ENCODE measurements at regions not wholly inside any gene's neighbourhood (a gene's known extent, or its start where the extent isn't known, plus 50 kb on each side); places are given as distances from the start of the nearest gene placed in this dataset.

DNA sequence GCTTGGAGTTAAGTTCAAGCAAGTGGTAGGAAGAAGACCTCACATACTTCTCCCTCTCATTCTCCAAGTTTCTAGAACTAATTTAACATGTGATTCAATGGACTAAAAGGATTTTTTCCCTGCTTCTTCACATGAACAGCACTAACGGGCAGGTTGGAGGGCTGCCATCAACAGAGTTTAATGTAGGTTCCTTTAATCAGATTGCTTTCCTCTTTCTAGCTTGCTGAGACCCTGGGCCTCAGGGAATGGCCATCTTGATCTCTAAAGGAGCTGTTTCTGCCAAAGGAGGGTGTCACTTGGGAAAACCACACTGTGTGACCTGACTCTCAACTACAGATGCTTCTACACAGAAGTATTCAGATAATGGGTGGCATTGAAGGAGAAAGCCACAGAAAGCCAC is 223.3 kb downstream of the PIK3R1 start:
- no TSS peak for BruUV-seq (replicated peaks)
- Histone ChIP-seq H3K4me1 (ENCODE audit: control insufficient read depth, insufficient read depth, low read length) (no peaks in the 10 kb centered on the region), H3K36me3 (ENCODE audit: control insufficient read depth, insufficient read depth, low read length) (no peaks in the 10 kb centered on the region), H3K27me3 (ENCODE audit: control insufficient read depth, insufficient read depth, low read length) (no peaks in the 10 kb centered on the region; the same call in 1 of the 2 replicates), H3K9me3 (ENCODE audit: control insufficient read depth, insufficient read depth, low read depth, low read length) (no peaks in the 10 kb centered on the region), H3K27ac (ENCODE audit: low read length) (no peak overlapping the region), H3K4me3 (ENCODE audit: low read depth in 2 of 2, low read length in 2 of 2) (no peak overlapping the region)
- DNase-seq (ENCODE audit: low read depth, low spot score): no peak
- TF ChIP-seq POLR2AphosphoS5 (IDR thresholded peaks at IDR 0.05; ENCODE audit: low read depth, low read length) (no peak), TCF7L2 (IDR thresholded peaks at IDR 0.05; ENCODE audit: low read depth, low read length) (no peak), SIN3A (IDR thresholded peaks at IDR 0.05; ENCODE audit: borderline replicate concordance, insufficient read depth, low read depth, low read length) (no peak)
- TF ChIP-seq, protein P1, sequence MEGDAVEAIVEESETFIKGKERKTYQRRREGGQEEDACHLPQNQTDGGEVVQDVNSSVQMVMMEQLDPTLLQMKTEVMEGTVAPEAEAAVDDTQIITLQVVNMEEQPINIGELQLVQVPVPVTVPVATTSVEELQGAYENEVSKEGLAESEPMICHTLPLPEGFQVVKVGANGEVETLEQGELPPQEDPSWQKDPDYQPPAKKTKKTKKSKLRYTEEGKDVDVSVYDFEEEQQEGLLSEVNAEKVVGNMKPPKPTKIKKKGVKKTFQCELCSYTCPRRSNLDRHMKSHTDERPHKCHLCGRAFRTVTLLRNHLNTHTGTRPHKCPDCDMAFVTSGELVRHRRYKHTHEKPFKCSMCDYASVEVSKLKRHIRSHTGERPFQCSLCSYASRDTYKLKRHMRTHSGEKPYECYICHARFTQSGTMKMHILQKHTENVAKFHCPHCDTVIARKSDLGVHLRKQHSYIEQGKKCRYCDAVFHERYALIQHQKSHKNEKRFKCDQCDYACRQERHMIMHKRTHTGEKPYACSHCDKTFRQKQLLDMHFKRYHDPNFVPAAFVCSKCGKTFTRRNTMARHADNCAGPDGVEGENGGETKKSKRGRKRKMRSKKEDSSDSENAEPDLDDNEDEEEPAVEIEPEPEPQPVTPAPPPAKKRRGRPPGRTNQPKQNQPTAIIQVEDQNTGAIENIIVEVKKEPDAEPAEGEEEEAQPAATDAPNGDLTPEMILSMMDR (IDR thresholded peaks at IDR 0.05): no peak
- TF ChIP-seq, protein P2, sequence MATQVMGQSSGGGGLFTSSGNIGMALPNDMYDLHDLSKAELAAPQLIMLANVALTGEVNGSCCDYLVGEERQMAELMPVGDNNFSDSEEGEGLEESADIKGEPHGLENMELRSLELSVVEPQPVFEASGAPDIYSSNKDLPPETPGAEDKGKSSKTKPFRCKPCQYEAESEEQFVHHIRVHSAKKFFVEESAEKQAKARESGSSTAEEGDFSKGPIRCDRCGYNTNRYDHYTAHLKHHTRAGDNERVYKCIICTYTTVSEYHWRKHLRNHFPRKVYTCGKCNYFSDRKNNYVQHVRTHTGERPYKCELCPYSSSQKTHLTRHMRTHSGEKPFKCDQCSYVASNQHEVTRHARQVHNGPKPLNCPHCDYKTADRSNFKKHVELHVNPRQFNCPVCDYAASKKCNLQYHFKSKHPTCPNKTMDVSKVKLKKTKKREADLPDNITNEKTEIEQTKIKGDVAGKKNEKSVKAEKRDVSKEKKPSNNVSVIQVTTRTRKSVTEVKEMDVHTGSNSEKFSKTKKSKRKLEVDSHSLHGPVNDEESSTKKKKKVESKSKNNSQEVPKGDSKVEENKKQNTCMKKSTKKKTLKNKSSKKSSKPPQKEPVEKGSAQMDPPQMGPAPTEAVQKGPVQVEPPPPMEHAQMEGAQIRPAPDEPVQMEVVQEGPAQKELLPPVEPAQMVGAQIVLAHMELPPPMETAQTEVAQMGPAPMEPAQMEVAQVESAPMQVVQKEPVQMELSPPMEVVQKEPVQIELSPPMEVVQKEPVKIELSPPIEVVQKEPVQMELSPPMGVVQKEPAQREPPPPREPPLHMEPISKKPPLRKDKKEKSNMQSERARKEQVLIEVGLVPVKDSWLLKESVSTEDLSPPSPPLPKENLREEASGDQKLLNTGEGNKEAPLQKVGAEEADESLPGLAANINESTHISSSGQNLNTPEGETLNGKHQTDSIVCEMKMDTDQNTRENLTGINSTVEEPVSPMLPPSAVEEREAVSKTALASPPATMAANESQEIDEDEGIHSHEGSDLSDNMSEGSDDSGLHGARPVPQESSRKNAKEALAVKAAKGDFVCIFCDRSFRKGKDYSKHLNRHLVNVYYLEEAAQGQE (IDR thresholded peaks at IDR 0.05; ENCODE audit: insufficient read depth in 1 of 2, low read depth in 2 of 2, low read length in 1 of 2): no peak
- intact Hi-C loops (cut with micrococcal nuclease; ENCODE audit: unreplicated experiment) (no loop called here), in situ Hi-C loops (cut with HindIII; ENCODE audit: low pct_unique_long_range_greater_than_20kb, low sequenced_read_pairs) (no loop called here)
- ATAC-seq: no peak
- ChIA-PET POLR2A (no interaction called here), CTCF (no interaction called here)

DNA sequence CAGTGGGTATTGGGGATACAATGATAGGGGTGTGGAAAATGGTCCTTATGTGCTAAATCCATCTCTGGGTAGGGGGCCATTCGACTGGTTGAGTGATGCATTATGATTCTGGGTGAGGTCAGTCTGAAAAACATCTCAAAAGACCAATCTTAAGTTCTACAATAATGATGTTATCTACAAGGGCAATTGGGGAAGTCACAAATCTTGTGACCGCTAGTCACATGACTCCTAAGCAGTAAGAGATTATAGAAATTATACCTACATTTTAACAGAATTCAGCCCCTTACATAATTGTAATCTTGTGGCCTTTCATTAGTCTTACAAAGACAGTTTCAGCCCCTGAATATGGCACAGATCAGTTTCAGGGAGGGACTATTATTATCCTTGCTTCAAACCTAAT is 224.7 kb downstream of the PIK3R1 start:
- no peaks in the 10 kb centered on the region for H3K4me1 ChIP-seq (ENCODE audit: control insufficient read depth, insufficient read depth, low read length)
- intact Hi-C loops (cut with micrococcal nuclease; ENCODE audit: unreplicated experiment) (no loop called here), in situ Hi-C loops (cut with HindIII; ENCODE audit: low pct_unique_long_range_greater_than_20kb, low sequenced_read_pairs) (no loop called here)
- H3K27ac ChIP-seq (ENCODE audit: low read length): no peak overlapping the region
- ChIA-PET CTCF (no interaction called here), POLR2A (no interaction called here)
- ATAC-seq (no peak), DNase-seq (ENCODE audit: low read depth, low spot score) (no peak)
- no peak for TF ChIP-seq POLR2AphosphoS5 (IDR thresholded peaks at IDR 0.05; ENCODE audit: low read depth, low read length)
- TF ChIP-seq, protein P2 (IDR thresholded peaks at IDR 0.05; ENCODE audit: insufficient read depth in 1 of 2, low read depth in 2 of 2, low read length in 1 of 2): no peak
- no peak for TF ChIP-seq TCF7L2 (IDR thresholded peaks at IDR 0.05; ENCODE audit: low read depth, low read length)
- TF ChIP-seq, protein P1 (IDR thresholded peaks at IDR 0.05): no peak
- no peak for TF ChIP-seq SIN3A (IDR thresholded peaks at IDR 0.05; ENCODE audit: borderline replicate concordance, insufficient read depth, low read depth, low read length)
- H3K9me3 ChIP-seq (ENCODE audit: control insufficient read depth, insufficient read depth, low read depth, low read length): no peaks in the 10 kb centered on the region
- no peaks in the 10 kb centered on the region; the same call in 1 of the 2 replicates for H3K27me3 ChIP-seq (ENCODE audit: control insufficient read depth, insufficient read depth, low read length)
- H3K36me3 ChIP-seq (ENCODE audit: control insufficient read depth, insufficient read depth, low read length): no peaks in the 10 kb centered on the region
- no peak overlapping the region for H3K4me3 ChIP-seq (ENCODE audit: low read depth in 2 of 2, low read length in 2 of 2)
- BruUV-seq (replicated peaks): no TSS peak
